GM21390 (cell line): ENCODE measurements at regions not wholly inside any gene's neighbourhood (a gene's known extent, or its start where the extent isn't known, plus 50 kb on each side); places are given as distances from the start of the nearest gene placed in this dataset.

Experiments
- ATAC-seq: cut with Tn5 transposase; IDR thresholded peaks from one replicate; pipeline ENCODE4 v1.9.1; 2021; ENCODE audit not compliant: unreplicated experiment

- no peak for ATAC-seq
Measured at GRCh38 chr6:12420626-12421025, 130.5 kb downstream of the EDN1 start.

GRCh38 chr6:12421596-12421995 lies 131.4 kb downstream of the EDN1 start:
- no peak for ATAC-seq

- ATAC-seq = no peak
Measured at GRCh38 chr6:12422848-12423247, 132.7 kb downstream of the EDN1 start.

GRCh38 chr6:12423832-12424231 lies 133.7 kb downstream of the EDN1 start:
- ATAC-seq = no peak

- ATAC-seq = no peak
Measured at GRCh38 chr6:12426121-12426520, 136.0 kb downstream of the EDN1 start.

GRCh38 chr6:12431023-12431422 lies 140.9 kb downstream of the EDN1 start:
- ATAC-seq = no peak

- ATAC-seq = no peak
Measured at GRCh38 chr6:12436224-12436623, 146.1 kb downstream of the EDN1 start.

GRCh38 chr6:12436683-12437082 lies 146.5 kb downstream of the EDN1 start:
- no peak for ATAC-seq

- ATAC-seq = no peak
Measured at GRCh38 chr6:12439296-12439695, 149.1 kb downstream of the EDN1 start.

GRCh38 chr6:12440981-12441380 lies 150.8 kb downstream of the EDN1 start:
- no peak for ATAC-seq

- no peak for ATAC-seq
Measured at GRCh38 chr6:12442455-12442854, 152.3 kb downstream of the EDN1 start.

GRCh38 chr6:12446394-12446793 lies 156.2 kb downstream of the EDN1 start:
- ATAC-seq = no peak

GRCh38 chr6:12449447-12449846 lies 159.3 kb downstream of the EDN1 start:
- no peak for ATAC-seq

GRCh38 chr6:12450467-12450866 lies 160.3 kb downstream of the EDN1 start:
- ATAC-seq = no peak

GRCh38 chr6:12456343-12456742 lies 166.2 kb downstream of the EDN1 start:
- no peak for ATAC-seq

- ATAC-seq = no peak
Measured at GRCh38 chr6:12457094-12457493, 166.9 kb downstream of the EDN1 start.

GRCh38 chr6:12458558-12458957 lies 168.4 kb downstream of the EDN1 start:
- no peak for ATAC-seq

- ATAC-seq = no peak
Measured at GRCh38 chr6:12459945-12460661, 169.9 kb downstream of the EDN1 start.

- no peak for ATAC-seq
Measured at GRCh38 chr6:12467706-12468670, 177.8 kb downstream of the EDN1 start.

GRCh38 chr6:12472601-12473038 lies 182.5 kb downstream of the EDN1 start:
- ATAC-seq = no peak

GRCh38 chr6:12473494-12473893 lies 183.3 kb downstream of the EDN1 start:
- no peak for ATAC-seq
